ENCODE measurements at regions not wholly inside any gene's neighbourhood (a gene's known extent, or its start where the extent isn't known, plus 50 kb on each side); places are given as distances from the start of the nearest gene placed in this dataset.
A peak's percentile ranks its signal among the peaks of the same experiment; 100 is the strongest.
"Not testable (repeated sequence)": the region's sequence is repeated elsewhere in the genome, so short reads cannot be mapped to it uniquely, and the experiment has no call there.

GRCh38 chr20:22529150-22530019, 55.0 kb downstream of the FOXA2 start:
- DNase-seq: no peak

GRCh38 chr20:22526512-22527012, 57.8 kb downstream of the FOXA2 start:
- no peak for DNase-seq

- no peak for DNase-seq
Measured at GRCh38 chr20:22525821-22526220, 58.6 kb downstream of the FOXA2 start.

- no peak for DNase-seq
Measured at GRCh38 chr20:22525069-22525820, 59.1 kb downstream of the FOXA2 start.

GRCh38 chr20:22524393-22525015, 59.9 kb downstream of the FOXA2 start:
- no peak for DNase-seq

- peak; percentile 23 for DNase-seq
Measured at GRCh38 chr20:22523499-22524392, 60.6 kb downstream of the FOXA2 start.

DNA sequence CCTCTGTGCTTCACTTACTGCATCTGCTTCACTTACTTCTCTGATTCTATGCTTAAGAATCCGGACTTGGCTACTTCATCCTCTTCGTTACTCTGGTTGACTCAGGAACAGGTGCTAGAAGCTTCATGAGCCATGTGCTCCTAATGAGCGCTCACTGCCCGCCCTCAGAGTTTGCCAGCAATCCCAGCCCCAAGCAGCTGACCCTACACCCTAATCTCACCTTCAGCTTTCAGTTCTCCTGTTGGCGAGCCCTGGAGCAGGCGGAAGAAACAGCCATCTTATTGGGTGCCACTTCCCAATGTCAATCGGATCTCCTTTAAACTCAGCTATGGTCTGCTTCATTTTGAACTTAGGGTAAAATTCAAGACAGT, 61.3 kb downstream of the FOXA2 start:
- DNase-seq: no peak

DNA sequence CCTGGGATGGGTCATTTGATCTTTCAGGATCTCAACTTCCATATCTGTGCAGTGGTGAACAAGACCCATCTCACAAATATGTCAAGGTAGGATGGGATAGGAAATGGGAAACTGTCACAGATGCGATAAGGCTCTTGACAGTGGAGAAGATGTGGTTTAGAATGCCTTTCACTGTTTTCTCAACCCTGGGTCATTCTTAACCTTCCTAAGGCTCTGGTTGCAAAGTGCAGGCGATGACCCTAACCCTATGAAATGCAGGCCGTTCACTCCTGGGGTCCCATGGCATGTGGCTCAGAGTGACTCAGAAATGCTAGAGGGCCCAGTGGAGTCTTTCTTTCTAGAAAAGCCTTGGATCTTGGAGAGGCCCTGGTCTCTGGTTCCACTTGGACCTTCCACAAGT, 61.7 kb downstream of the FOXA2 start:
- DNase-seq: no peak

DNA sequence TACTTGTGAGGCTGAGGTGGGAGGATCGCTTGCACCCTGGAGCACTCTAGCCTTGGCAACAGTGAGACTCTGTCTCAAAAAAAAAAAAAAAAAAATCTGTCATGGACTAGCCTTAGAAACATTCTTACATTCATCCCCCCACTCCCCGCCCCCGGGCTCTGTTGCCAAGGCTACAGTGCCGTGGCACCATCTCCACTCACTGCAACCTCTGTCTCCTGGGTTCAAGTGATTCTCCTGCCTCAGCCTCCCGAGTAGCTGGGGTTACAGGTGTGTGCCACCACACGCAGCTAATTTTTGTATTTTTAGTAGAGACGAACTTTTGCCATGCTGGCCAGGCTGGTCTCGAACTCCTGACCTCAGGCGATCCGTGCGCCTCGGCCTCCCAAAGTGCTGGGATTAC, 62.4 kb downstream of the FOXA2 start:
- DNase-seq: not testable (repeated sequence)

- no peak for DNase-seq
Measured at GRCh38 chr20:22520381-22520780, 64.0 kb downstream of the FOXA2 start.

DNA sequence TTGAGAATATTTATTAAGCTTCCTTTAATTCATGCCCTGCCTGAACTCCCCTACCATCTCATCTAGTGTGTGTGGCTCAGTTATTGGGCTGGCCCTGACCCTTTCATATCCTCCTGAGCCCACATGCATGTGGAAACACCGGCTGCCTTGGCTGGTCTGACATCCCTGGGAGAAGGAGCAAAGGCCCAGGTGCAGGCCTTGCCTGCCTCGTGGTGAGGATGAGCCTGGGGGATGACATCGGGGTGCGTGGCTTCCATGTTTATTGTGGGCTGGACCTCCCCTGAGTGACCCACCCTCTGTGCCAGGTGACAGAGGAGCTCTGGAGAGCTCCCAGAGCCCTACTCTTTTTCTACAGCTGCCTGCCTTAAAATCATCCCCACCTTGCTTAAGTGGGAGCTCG, 69.1 kb downstream of the FOXA2 start:
- no peak for DNase-seq

DNA sequence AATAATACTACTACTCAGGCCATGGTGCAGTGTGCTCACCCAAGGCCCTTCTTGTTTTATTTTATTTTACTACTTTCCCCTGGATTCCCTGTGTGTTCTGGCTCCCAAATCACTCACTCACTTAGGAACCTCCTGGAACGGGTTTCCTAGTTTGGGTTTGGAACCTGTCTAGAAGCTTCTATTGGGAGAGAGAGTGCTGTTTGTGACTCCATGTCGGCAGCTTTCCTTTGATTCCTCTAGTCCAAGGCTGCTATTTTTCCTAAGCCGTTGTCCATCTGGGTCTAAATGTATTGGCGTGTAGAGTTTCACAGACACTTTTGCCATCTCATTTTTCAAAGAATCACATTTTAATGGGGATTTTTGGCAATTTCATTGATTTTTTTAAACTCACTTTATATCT, 70.8 kb downstream of the FOXA2 start:
- DNase-seq: no peak

DNA sequence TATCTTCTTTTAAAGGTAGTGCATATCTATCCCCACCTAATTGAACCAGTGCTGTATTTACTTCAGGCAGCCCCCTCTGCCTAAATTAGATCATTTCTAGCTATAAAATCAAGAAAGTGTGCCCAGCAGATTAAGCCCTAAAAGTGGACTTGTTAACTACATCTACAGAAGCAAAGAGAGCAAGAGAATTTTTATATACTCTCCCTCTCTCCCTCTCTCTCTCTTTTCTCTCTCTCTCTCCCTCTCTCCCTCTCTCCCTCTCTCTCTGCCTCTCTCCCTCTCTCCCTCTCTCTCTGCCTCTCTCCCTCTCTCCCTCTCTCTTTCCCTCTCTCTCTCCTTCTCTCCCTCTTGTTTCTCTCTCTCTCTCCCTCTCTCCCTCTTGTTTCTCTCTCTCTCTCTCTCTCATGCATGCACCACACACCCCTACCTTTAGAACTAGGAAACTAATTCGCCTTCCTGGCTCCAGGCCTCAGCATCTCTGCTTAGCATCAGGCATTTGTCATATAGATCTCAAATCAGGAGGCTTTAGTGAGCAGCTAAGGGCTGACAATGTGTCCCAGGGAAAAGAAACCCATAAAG, 71.4 kb downstream of the FOXA2 start:
- DNase-seq: no peak

GRCh38 chr20:22511943-22512910, 72.1 kb downstream of the FOXA2 start:
- DNase-seq: peak; percentile 90

- DNase-seq: no peak
Measured at GRCh38 chr20:22509843-22510147, 74.6 kb downstream of the FOXA2 start.

GRCh38 chr20:22509090-22509842, 75.1 kb downstream of the FOXA2 start:
- no peak for DNase-seq

- no peak for DNase-seq
Measured at GRCh38 chr20:22508426-22508825, 75.9 kb downstream of the FOXA2 start.

- DNase-seq: peak; percentile 24
Measured at GRCh38 chr20:22507240-22507961, 77.0 kb downstream of the FOXA2 start.

DNA sequence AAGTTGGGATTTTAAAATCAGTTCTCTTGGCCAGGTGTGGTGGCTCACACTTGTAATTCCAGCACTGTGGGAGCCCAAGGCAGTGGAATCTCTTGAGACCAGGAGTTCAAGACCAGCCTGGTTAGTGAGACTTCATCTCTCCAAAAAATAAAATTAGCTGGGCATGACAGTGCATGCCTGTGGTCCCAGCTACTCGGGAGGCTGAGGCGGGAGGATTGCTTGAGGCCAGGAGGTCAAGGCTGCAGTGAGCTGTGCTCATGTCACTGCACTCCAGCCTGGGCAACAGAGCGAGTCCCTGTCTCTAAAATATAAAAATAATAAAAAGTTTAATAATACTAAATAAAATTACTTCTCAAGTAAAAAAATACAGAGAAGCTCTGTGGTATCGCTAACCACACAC, 77.5 kb downstream of the FOXA2 start:
- DNase-seq: no peak
